C4-2B (cell line): ENCODE measurements at regions not wholly inside any gene's neighbourhood (a gene's known extent, or its start where the extent isn't known, plus 50 kb on each side); places are given as distances from the start of the nearest gene placed in this dataset.

ENCODE experiments used
- H3K27ac ChIP-seq: fragments of 450-650 bp; 2 replicates; pipeline ENCODE4 v1.5.1; 2017
- ZFX ChIP-seq: fragments of 450-650 bp; IDR thresholded peaks from 2 replicates; pipeline ENCODE4 v1.6.1; 2017
- TF ChIP-seq, protein P1 (sequence below): fragments of 450-650 bp; conservative IDR thresholded peaks from 2 replicates; pipeline ENCODE4 v1.5.1; 2017; ENCODE audit warnings: mild to moderate bottlenecking

DNA sequence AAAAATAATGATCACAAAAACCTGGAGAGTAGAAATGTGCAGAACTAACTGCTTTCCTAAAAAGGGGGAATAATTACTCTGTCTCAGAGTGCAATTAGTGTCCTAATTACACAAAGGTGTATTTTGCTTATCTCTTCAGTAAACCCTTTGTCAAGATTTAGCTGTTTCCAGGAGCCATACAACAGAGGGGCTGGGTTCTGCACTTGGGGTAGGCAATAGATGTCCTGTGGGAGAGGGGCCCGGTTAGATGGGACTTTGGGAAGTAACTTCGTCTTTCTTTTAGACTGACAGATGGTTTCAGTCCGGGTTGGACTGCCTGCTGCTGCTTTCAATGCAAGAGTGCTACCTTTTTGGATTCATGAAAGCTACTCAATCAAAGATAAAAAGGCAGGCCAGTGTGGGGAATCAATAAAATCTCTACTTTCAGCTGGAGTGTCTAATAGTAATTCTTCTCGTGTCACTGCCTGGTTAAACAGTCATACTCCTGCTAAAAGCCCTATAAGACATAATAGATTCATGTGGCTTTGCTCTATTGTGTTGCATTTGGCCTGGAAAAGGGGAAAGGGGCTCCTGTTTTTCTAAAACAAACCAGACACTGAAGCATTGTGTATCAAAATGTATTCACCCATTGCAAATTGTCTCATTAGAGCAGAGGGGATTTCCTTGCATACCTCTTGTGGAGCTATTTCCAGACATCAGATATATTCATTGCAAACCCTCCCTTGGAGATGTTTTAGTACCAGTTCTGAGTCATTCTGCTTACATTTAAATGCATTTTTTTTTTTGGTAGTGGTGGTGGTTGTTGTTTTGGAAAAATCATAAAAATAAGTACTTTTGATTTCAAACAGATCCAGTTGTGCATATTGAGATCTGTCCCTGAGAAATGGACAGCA, 83.3 kb upstream of the PCDH8 start:
- TF ChIP-seq, protein P1, sequence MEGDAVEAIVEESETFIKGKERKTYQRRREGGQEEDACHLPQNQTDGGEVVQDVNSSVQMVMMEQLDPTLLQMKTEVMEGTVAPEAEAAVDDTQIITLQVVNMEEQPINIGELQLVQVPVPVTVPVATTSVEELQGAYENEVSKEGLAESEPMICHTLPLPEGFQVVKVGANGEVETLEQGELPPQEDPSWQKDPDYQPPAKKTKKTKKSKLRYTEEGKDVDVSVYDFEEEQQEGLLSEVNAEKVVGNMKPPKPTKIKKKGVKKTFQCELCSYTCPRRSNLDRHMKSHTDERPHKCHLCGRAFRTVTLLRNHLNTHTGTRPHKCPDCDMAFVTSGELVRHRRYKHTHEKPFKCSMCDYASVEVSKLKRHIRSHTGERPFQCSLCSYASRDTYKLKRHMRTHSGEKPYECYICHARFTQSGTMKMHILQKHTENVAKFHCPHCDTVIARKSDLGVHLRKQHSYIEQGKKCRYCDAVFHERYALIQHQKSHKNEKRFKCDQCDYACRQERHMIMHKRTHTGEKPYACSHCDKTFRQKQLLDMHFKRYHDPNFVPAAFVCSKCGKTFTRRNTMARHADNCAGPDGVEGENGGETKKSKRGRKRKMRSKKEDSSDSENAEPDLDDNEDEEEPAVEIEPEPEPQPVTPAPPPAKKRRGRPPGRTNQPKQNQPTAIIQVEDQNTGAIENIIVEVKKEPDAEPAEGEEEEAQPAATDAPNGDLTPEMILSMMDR: no peak
- no peak for TF ChIP-seq ZFX
- H3K27ac ChIP-seq: no peak overlapping the region

DNA sequence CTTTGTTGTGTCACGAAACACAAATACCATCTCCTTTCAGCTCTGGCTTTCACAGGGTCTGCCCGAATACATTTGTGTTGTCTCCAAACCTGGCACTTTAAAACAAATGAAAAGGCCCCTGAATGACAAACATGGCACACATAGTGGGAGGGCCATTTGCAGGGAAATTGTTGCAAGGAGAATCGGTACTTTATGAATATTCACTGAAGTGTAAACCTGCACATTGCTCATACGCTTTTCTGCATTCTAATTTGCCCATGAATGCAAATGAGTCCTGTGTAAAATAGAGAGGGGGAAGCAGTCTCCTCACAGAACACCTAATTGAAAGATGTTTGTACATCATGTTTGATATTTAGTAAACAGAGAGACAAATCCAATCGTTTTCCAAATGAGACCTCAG, 82.7 kb upstream of the PCDH8 start:
- TF ChIP-seq, protein P1: no peak
- TF ChIP-seq ZFX: no peak

DNA sequence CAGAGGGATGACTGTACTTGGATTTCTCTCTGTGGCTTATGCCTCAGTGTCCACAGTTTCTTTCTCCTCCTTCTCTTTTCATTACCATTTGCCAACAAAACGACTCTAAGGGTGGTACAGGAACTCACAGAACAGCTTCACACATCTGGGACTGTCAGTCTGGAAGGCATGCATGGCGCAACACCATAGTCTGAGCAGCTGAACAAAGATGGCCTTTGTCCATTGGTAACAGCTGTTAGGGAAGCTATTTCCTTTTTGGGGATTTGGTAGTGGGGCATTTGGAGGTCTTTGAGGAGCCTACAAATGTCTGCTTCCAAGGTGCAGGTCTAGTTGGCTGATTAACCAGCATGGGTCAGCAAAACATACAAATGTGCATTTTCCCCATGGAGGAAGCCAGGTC, 81.4 kb upstream of the PCDH8 start:
- TF ChIP-seq, protein P1: no peak
- TF ChIP-seq ZFX: no peak
- H3K27ac ChIP-seq: no peak overlapping the region

More for the DNA sequence above, 82.7 kb upstream of the PCDH8 start:
- H3K27ac ChIP-seq: no peak overlapping the region

DNA sequence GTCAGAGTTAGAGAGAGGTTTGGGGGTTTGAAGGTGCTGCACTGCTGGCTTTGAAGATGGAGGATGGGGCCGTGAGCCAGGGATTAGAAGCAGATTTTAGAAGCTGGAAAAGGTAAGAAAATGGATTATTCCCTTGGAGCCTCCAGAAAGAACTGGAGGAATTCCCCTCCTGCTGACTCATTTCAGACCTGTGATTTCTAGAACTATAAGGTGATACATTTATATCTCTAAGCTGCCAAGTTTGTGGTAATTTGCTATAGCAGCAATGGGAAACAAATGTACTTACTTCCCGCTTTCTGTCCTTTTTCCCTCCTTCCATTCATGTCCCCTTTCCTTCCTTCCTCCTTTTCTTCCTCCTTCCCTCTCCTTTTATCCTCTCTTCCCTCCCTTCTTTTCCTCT, 78.5 kb upstream of the PCDH8 start:
- TF ChIP-seq ZFX: no peak
- TF ChIP-seq, protein P1: no peak
- H3K27ac ChIP-seq: no peak overlapping the region

DNA sequence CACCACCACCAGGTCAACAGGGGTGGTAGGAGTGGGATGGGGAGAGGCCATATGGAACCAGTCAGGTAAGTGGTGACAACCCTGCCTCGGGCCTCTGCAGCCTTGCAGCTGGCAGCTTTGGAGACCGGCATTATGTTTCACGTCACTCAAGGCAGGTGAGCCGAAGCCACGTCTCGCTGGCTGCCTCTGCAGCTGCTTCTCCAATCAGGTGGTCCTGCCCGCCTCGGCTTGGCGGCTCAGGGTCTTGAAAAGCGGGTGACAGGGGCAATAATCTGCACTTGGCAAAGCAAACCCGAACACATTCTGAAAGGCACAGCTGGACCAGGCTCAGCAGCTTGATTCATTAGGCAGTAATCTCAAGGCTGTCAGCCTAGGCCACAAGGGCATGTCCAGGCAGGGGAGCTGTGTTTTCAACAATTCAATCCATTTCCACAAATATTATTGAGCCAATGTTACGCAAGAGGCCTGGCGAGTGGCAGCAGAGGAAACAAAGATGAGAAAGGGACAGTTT, 77.4 kb upstream of the PCDH8 start:
- TF ChIP-seq ZFX: no peak
- TF ChIP-seq, protein P1: no peak

DNA sequence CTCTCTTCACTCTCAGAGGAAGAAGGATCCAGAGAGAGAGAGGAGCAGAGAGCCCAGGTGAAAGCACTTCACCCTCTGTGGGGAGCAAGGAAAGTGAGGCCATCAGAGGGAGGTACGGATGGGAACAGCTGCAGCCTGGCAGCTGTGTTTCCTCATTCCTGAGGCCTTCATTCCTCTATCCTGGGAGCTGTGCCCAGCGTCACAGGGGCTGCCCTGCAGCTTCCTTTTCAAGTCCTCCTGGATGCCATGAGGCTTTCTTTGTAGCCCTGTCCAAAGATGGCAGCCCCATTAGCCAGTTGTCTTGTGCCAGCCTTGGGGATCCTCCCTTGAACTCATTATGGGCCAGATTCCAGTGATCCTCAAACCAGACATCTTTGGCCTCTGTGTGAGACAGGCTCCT, 76.8 kb upstream of the PCDH8 start:
- TF ChIP-seq, protein P1: no peak
- no peak for TF ChIP-seq ZFX
- H3K27ac ChIP-seq: no peak overlapping the region

More for the DNA sequence above, 77.4 kb upstream of the PCDH8 start:
- no peak overlapping the region for H3K27ac ChIP-seq

DNA sequence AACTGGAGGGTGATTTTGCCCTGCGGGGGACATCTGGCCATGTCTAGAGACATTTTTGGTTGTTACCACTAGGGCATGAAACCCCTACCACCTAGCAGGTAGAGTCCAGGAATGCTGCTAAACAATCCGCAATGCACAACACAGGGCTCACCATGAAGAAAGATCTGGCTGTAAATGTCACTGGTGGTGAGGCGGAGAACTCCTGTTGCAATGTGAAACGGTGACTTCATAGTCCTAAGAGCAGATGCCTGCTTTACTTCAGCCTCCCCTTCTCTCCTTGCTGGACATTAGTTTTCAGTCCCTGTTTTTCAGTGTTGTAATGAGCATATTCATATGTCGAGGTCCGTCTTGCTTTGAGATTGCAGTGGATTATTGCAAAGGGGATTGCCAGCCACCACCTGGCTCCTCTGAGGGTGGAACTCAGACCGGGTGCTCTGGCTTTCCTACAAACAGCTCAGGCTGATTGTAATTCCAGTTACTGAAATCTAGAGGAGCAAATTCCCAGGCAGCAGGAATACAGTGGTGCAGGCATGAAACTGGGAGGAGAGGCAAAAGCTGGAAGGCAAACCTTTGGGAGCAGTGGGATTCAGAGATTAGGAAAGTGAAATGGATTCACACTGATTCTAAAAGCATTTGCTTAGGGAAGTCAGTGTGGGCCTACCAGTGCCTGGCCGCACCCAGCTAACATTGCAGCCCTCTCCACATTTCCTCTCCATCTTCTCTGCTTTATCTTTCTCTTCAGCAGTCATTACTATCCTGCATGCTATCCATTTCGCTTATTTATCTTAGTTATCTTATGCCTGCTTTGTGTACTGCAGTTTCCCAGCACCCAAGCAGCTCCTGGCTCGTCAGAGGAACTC, 76.1 kb upstream of the PCDH8 start:
- TF ChIP-seq ZFX: no peak
- TF ChIP-seq, protein P1: no peak

More for the DNA sequence above, 76.1 kb upstream of the PCDH8 start:
- no peak overlapping the region for H3K27ac ChIP-seq
